IMR-90 (cell line): ENCODE measurements at regions not wholly inside any gene's neighbourhood (a gene's known extent, or its start where the extent isn't known, plus 50 kb on each side); places are given as distances from the start of the nearest gene placed in this dataset.

ENCODE experiments used
- ATAC-seq: fragments of 200-7000 bp; cut with Tn5 transposase; 2 replicates; pipeline ENCODE4 v1.9.1; 2020; ENCODE audit warnings: low read depth, mild to moderate bottlenecking, moderate library complexity
- BruUV-seq: library from RNA; stranded (reverse); fragments of 400-500 nt; replicated peaks from 2 replicates; lab custom pipeline; 2021; lab: Mats Ljungman, UMichigan
- CTCF ChIA-PET: fragments of 300-600 bp; formaldehyde crosslinking; extraction: SDS; loops from one replicate; lab custom pipeline; 2021; ENCODE audit warnings: antibody characterized with exemption; lab: Yijun Ruan, JAX
- POLR2A ChIA-PET: fragments of 300-600 bp; sonication (Branson Sonifier 250); formaldehyde crosslinking; loops from one replicate; lab custom pipeline; 2022; ENCODE audit warnings: antibody characterized with exemption; ENCODE audit not compliant: unreplicated experiment; lab: Charles Lee
- DNase-seq: peaks from one replicate; pipeline ENCODE4 v3.0.0; 2013
- H2AFZ ChIP-seq: replicated peaks from 2 replicates; pipeline ENCODE3; 2013; ENCODE audit warnings: low read length, mild to moderate bottlenecking; ENCODE audit not compliant: poor library complexity
- H2AK5ac ChIP-seq: 2 replicates; pipeline ENCODE4 v1.6.1; 2013; ENCODE audit warnings: low read depth, low read length, inconsistent platforms
- H2AK9ac ChIP-seq: replicated peaks from 2 replicates; pipeline ENCODE3; 2013; ENCODE audit warnings: mild to moderate bottlenecking, low read depth, low read length, moderate library complexity; ENCODE audit not compliant: poor library complexity
- H2BK120ac ChIP-seq: 2 replicates; pipeline ENCODE4 v1.6.1; 2013; ENCODE audit warnings: low read depth, low read length, inconsistent platforms
- H2BK15ac ChIP-seq: 3 replicates; pipeline ENCODE4 v1.6.1; 2013; ENCODE audit warnings: low read depth, low read length, inconsistent platforms
- H2BK20ac ChIP-seq: 2 replicates; pipeline ENCODE4 v1.6.1; 2013; ENCODE audit warnings: low read depth, mild to moderate bottlenecking, inconsistent platforms, low read length, moderate library complexity
- H2BK5ac ChIP-seq: 2 replicates; pipeline ENCODE4 v1.6.1; 2013; ENCODE audit warnings: mild to moderate bottlenecking, low read depth, low read length, inconsistent platforms; ENCODE audit not compliant: poor library complexity, severe bottlenecking
- H3K14ac ChIP-seq: replicated peaks from 2 replicates; pipeline ENCODE4 v1.6.1; 2013; ENCODE audit warnings: low read depth, low read length, inconsistent platforms
- H3K18ac ChIP-seq: 2 replicates; pipeline ENCODE4 v1.6.1; 2013; ENCODE audit warnings: low read depth, low read length, control low read depth
- H3K23ac ChIP-seq: 2 replicates; pipeline ENCODE4 v1.6.1; 2013; ENCODE audit warnings: low read depth, low read length, inconsistent platforms
- H3K27ac ChIP-seq: 2 replicates; pipeline ENCODE4 v1.5.1; 2013; ENCODE audit warnings: mild to moderate bottlenecking, control low read depth, low read length; ENCODE audit not compliant: insufficient read depth
- H3K27me3 ChIP-seq: 2 replicates; pipeline ENCODE4 v1.6.1; 2013; ENCODE audit warnings: low read length; ENCODE audit not compliant: control insufficient read depth, insufficient read depth
- H3K36me3 ChIP-seq: 2 replicates; pipeline ENCODE4 v1.6.1; 2013; ENCODE audit warnings: low read length, mixed read lengths; ENCODE audit not compliant: control insufficient read depth, insufficient read depth
- H3K4ac ChIP-seq: 2 replicates; pipeline ENCODE4 v1.6.1; 2013; ENCODE audit warnings: low read depth, low read length, inconsistent platforms
- H3K4me1 ChIP-seq: 2 replicates; pipeline ENCODE4 v1.6.1; 2013; ENCODE audit warnings: low read length, mixed read lengths; ENCODE audit not compliant: control insufficient read depth, insufficient read depth
- H3K4me2 ChIP-seq: 2 replicates; pipeline ENCODE4 v1.6.1; 2013; ENCODE audit warnings: low read depth, mild to moderate bottlenecking, control low read depth, low read length, moderate library complexity
- H3K4me3 ChIP-seq: 2 replicates; pipeline ENCODE4 v1.5.1; 2013; ENCODE audit warnings: low read depth, mild to moderate bottlenecking, control low read depth, low read length, moderate library complexity; ENCODE audit not compliant: insufficient read depth
- H3K56ac ChIP-seq: 2 replicates; pipeline ENCODE4 v1.6.1; 2013; ENCODE audit warnings: low read length, inconsistent platforms; ENCODE audit not compliant: insufficient read depth; ENCODE audit errors: extremely low read depth
- H3K79me1 ChIP-seq, 2 experiments: 2 replicates each; pipeline ENCODE4 v1.6.1; 2013; ENCODE audit warnings: low read length in 2 of 2, inconsistent platforms in 1 of 2, low read depth in 1 of 2
- H3K9ac ChIP-seq: 2 replicates; pipeline ENCODE4 v1.6.1; 2013; ENCODE audit warnings: low read depth, low read length, control low read depth
- H3K9me1 ChIP-seq: 2 replicates; pipeline ENCODE4 v1.6.1; 2013; ENCODE audit warnings: low read length, inconsistent platforms; ENCODE audit not compliant: insufficient read depth
- H3K9me3 ChIP-seq: 2 replicates; pipeline ENCODE4 v1.6.1; 2013; ENCODE audit warnings: low read length; ENCODE audit not compliant: control insufficient read depth, insufficient read depth
- H4K20me1 ChIP-seq: 2 replicates; pipeline ENCODE4 v1.6.1; 2013; ENCODE audit warnings: low read length, inconsistent platforms; ENCODE audit not compliant: insufficient read depth
- H4K5ac ChIP-seq: 2 replicates; pipeline ENCODE4 v1.6.1; 2013; ENCODE audit warnings: mild to moderate bottlenecking, low read depth, low read length, control low read depth
- H4K8ac ChIP-seq, 2 experiments: 2 replicates each; pipeline ENCODE4 v1.6.1; 2013; ENCODE audit warnings: low read depth in 2 of 2, low read length in 2 of 2, control low read depth in 1 of 2, inconsistent platforms in 1 of 2
- H4K91ac ChIP-seq: 2 replicates; pipeline ENCODE4 v1.6.1; 2013; ENCODE audit warnings: low read depth, low read length, inconsistent platforms; ENCODE audit not compliant: insufficient read depth
- BHLHE40 ChIP-seq: fragments of 150-350 bp; IDR thresholded peaks from 2 replicates; pipeline ENCODE4 v1.6.1; 2016; ENCODE audit warnings: mild to moderate bottlenecking, low read depth, low read length
- CEBPB ChIP-seq: IDR thresholded peaks from 2 replicates; pipeline ENCODE4 v1.6.1; 2012; ENCODE audit warnings: low read depth, low read length, improper control_type of control experiment
- POLR2A ChIP-seq: IDR thresholded peaks from 2 replicates; pipeline ENCODE4 v1.6.1; 2012; ENCODE audit warnings: mild to moderate bottlenecking, low read depth, low read length
- WGBS, 2 experiments: methylation state at CpG; one replicate each; pipeline versions ENCODE4 v1.1.5 to v1.1.7; 2013; ENCODE audit warnings: missing lambda C conversion rate in 2 of 2; ENCODE audit not compliant: insufficient read length in 1 of 2; ENCODE audit errors: extremely low coverage in 2 of 2; 5-methylcytosine and 5-hydroxymethylcytosine counted together
- dilution Hi-C: fragments of 300-500 bp; cut with HindIII; formaldehyde crosslinking; loops from one replicate; pipeline ENCODE4 v1.14.3; 2018; ENCODE audit warnings: low sequenced_read_pairs; ENCODE audit not compliant: unreplicated experiment
- in situ Hi-C: fragments of 300-500 bp; cut with MboI; formaldehyde crosslinking; loops from 3 replicates; pipeline ENCODE4 v1.14.3; 2019; ENCODE audit warnings: low sequenced_read_pairs, inconsistent platforms, mixed read lengths
- intact Hi-C: fragments of 100-400 bp; cut with micrococcal nuclease; formaldehyde crosslinking; loops from 2 replicates; pipeline ENCODE4 v1.10.0; 2022
- TF ChIP-seq, protein P1 (sequence below): fragments of 150-350 bp; IDR thresholded peaks from 2 replicates; pipeline ENCODE4 v1.6.1; 2016; ENCODE audit warnings: low read depth, mild to moderate bottlenecking, low read length, moderate library complexity, borderline replicate concordance
- TF ChIP-seq, protein P2 (sequence below): fragments of 150-350 bp; IDR thresholded peaks from 2 replicates; pipeline ENCODE4 v1.6.1; 2017; ENCODE audit warnings: mild to moderate bottlenecking, antibody characterized with exemption, low read length, low read depth

DNA sequence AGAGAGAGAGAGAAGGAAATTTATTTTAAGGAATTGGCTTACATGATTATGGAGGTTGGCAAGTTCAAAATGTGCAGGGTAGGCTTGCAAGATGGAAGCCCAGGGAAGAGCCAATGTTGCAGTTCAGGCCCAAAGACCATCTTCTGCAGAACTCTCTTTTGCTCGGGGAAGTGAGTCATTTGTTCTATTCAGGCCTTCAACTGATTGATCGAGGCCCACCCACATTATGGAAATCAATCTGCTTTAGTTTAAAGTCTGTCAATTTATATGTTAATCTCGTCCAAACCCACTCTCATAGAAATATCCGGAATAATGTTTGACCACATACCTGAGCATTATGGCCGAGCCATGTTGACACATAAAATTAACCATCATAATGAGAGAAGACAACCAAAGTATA is 113.3 kb upstream of the CXCL12 start:
- H3K27me3 ChIP-seq = no peaks in the 10 kb centered on the region; the same call in 1 of the 2 replicates
- no peak overlapping the region for H2AK5ac ChIP-seq
- H2AK9ac ChIP-seq = no peak overlapping the region
- no peaks in the 10 kb centered on the region for H3K79me1 ChIP-seq
- H2BK20ac ChIP-seq = no peak overlapping the region
- H3K9me3 ChIP-seq = peaks cover 2% of the 10 kb centered on the region; the same call in 1 of the 2 replicates
- H3K9ac ChIP-seq = no peak overlapping the region
- H3K18ac ChIP-seq = no peak overlapping the region
- H3K4me3 ChIP-seq = no peak overlapping the region
- WGBS, 2 experiments = no CpG with 5 or more reads among the region's 5 CpGs
- H3K4ac ChIP-seq = no peak overlapping the region
- H3K27ac ChIP-seq = no peak overlapping the region
- H3K36me3 ChIP-seq = no peaks in the 10 kb centered on the region
- H3K23ac ChIP-seq = no peak overlapping the region
- in situ Hi-C loops (no loop called here), intact Hi-C loops (no loop called here), dilution Hi-C loops (no loop called here)
- no peak overlapping the region for H3K14ac ChIP-seq
- no peak overlapping the region for H3K4me2 ChIP-seq
- H4K5ac ChIP-seq = no peak overlapping the region
- CTCF ChIA-PET = no interaction called here
- ATAC-seq (no peak), DNase-seq (no peak)
- TF ChIP-seq BHLHE40 = no peak
- TF ChIP-seq, protein P1, sequence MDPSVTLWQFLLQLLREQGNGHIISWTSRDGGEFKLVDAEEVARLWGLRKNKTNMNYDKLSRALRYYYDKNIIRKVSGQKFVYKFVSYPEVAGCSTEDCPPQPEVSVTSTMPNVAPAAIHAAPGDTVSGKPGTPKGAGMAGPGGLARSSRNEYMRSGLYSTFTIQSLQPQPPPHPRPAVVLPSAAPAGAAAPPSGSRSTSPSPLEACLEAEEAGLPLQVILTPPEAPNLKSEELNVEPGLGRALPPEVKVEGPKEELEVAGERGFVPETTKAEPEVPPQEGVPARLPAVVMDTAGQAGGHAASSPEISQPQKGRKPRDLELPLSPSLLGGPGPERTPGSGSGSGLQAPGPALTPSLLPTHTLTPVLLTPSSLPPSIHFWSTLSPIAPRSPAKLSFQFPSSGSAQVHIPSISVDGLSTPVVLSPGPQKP = no peak
- TF ChIP-seq, protein P2, sequence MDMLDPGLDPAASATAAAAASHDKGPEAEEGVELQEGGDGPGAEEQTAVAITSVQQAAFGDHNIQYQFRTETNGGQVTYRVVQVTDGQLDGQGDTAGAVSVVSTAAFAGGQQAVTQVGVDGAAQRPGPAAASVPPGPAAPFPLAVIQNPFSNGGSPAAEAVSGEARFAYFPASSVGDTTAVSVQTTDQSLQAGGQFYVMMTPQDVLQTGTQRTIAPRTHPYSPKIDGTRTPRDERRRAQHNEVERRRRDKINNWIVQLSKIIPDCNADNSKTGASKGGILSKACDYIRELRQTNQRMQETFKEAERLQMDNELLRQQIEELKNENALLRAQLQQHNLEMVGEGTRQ = no peak
- no peak for TF ChIP-seq POLR2A
- TF ChIP-seq CEBPB = no peak
- H4K91ac ChIP-seq = no peak overlapping the region
- no TSS peak for BruUV-seq
- POLR2A ChIA-PET = no interaction called here
- no peaks in the 10 kb centered on the region for H3K9me1 ChIP-seq
- H4K20me1 ChIP-seq = no peaks in the 10 kb centered on the region
- H2BK5ac ChIP-seq = no peak overlapping the region
- no peak overlapping the region for H3K56ac ChIP-seq
- no peak overlapping the region for H4K8ac ChIP-seq
- no peak overlapping the region for H2BK120ac ChIP-seq
- H3K4me1 ChIP-seq = no peaks in the 10 kb centered on the region
- H2AFZ ChIP-seq = no peak overlapping the region
- no peak overlapping the region for H2BK15ac ChIP-seq
